NCI-H2171 treated with DMSO at 0.1 percent for 48 hours (cell line): ENCODE measurements at regions not wholly inside any gene's neighbourhood (a gene's known extent, or its start where the extent isn't known, plus 50 kb on each side); places are given as distances from the start of the nearest gene placed in this dataset.
A peak's percentile ranks its signal among the peaks of the same experiment; 100 is the strongest.
"Not testable (repeated sequence)": the region's sequence is repeated elsewhere in the genome, so short reads cannot be mapped to it uniquely, and the experiment has no call there.

ENCODE experiments used
- DNase-seq: peaks from one replicate; lab custom pipeline; 2025; lab: John Stamatoyannopoulos, UW

DNA sequence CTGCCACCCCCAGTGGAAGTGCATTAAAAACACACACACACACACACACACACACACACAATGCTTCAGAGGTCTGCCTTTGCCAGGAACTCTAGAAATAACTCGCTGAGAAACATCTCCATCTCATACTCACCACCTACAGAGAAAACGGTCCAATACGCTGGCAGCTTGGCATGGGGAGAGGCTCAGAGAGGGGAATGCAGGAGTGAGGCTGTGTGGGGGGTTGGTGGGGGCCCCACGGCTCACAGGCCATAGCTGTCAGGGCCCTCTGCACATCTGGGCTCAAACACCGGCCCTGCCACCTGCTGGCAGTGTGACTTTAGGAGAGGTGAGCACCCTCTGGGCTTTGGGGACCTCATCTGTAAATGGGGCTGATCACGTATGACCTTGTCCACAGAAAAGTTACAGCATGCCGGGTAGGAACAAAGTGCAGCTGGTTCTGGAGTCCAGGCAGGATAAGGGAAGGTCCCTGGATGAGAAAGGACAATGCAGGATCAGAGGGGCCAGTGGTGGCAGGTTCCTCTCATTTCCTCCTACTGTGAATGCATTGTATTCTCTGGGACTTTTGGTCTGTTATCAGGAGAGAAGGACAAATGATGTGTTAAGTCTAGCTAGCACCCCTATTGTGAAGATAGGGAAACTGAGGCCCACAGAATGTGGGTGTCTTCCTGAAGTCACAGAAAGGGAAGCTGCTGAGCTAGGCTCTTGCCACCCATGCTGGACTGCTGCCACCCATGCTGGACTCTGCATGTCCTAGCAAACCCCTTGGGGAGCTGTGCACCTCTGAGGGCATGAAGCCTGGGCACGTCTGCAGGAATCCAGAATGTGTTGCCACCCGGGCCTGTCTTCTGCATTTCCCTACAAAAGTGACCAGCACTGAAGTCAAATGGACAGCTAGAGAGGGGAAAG lies 404.6 kb downstream of the RPS24 start:
- DNase-seq: no peak

DNA sequence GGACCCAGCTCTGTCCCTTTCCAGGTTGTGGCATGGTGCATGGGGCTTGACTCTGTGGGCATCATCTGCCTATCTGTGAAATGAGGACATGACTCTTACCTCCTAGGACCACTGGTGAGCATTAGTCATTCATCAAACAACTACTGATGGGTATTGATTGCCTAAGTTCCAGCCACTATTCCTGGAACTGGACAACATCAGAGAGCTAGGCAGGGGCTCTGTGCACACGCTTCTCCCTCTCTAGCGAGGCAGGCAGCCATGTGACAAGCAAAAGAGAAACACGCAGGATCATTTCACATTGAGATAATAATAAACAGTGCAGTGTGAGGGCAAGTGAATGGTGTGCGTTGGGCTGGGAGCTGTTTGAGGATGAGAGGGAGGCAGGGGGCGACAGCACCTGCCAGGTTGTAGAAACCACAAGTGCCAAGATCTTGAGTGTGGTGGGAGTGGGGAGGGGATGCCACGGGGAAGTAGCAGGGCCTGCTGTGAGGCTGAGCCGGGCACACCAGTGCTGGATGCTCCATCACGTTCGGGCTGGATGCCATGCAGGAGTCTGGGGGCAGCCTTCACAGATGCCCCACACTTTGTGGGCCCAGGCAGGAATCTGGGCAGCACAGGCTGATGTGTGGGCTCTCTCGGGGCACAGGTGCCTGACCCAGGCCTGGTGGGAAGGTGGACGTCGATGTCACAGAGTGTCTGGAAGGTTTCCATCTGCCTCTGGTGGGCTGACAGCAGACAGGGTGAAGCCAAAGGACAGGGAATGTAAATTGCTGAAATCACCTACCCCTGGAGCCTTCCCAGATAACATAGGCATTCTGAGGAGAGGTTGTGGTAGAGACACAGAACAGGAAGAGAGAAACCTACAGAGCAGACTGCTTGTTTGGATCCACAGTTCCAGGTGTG lies 405.5 kb downstream of the RPS24 start:
- DNase-seq: no peak

DNA sequence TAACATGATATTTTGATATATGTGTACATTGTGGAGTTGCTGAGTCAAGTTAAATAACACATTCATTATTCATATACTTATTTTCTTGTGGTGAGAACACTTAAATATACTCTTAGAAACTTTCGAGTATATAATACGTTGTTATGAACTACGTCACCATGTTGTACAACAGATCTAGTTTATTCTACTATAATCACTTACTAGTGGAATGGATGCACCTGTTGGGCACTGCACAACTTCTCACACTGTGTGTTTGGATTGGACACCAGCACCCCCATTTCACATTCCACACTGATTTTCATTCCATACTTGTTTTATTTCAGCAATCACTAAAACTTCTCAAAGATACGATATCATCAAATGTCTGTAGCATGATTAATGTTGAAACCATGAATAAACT lies 407.3 kb downstream of the RPS24 start:
- DNase-seq: no peak

DNA sequence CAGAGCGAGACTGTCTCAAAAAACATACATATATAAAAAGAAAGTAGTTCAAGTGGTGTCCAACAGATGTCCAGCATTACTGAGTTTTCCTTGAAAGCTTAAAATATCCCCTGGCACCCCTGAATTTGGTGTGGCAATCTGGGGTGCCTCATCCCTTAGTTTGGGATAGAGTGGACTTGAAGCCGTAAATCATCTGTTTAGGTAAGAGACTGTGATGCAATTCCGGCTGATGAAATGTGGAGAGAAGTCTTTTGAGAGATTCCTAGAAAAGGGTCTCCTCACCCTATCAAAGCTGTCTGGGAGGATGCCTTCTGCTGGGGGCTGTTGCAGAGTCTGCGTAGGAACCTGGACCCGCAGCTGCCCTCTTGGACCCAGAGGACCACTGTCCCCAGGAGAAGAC lies 408.0 kb downstream of the RPS24 start:
- DNase-seq: no peak

DNA sequence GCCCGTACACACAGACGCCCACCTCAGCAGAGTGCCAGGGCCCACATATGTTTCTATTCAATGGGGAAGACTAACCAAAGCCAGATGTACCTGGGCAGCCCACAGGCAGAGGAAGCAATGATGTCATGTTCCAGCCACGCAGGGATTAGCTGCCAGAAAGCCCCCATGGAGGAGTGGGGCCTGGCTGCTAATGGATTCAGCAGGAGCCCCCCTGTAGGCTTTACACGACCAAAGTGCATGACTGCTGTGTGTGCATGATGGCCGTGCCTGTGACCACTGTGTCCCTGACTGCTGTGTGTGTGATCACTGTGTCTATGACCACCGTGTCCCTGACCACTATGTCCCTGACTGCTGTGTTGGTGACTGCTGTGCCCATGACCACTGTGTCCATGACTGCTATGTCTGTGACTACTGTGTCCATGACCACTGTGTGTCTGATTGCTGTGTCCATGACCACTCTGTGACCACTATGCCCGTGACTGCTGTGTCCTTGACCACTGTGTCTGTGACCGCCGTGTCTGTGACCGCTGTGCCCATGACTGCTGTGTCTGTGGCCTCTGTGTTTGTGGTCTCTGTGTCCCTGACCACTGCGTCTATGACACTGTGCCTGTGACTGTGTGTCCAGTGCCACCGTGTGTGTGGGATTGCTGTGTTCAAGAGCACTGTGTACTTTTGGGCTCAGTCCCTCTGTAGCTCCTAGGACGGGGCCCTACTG lies 409.3 kb downstream of the RPS24 start:
- no peak for DNase-seq

DNA sequence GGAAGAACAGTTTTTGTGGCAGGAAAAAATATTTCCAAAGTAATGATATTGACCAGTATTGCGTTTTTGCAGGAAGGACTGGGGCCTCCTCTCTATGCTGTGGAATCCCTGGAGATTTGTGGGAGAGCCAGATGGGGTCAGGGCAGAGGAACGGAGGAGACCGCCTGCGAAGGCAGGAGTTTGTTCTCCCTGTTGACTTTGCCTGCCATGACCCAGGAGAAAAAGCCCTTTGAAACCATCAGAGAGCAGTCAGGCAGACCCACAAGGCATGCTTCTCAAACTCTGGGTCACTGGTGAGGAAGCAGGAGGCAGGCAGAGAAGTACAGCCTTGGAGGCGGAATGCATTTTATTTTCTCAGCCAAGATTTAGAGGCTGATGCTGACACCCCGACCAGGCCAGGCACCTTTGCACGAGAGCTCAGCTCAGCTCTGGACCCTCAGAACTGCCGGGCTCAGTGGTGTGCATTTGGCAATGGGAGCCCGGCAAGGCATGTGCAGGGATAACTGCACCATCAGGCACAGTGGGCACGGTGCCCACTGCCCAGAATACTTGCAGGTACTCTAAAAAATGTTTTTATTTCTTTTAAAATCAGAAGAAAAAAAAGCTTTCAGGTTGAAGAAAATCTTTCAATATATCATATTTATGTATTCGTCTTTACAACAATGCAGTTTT lies 410.4 kb downstream of the RPS24 start:
- no peak for DNase-seq

DNA sequence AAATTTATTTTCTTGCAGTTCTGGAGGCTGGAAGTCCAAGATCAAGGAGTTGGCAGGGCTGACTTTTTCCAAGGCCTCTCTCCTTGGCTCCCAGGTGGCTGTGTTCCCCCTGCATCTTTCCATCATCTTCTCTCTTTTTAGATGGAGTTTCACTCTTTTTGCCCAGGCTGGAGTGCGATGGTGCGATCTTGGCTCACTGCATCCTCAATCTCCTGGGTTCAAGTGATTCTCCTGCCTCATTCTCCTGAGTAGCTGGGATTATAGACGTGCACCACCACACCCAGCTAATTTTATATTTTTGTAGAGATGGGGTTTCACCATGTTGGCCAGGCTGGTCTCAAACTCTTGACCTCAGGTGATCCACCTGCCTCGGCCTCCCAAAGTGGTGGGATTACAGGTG lies 411.1 kb downstream of the RPS24 start:
- DNase-seq: not testable (repeated sequence)

DNA sequence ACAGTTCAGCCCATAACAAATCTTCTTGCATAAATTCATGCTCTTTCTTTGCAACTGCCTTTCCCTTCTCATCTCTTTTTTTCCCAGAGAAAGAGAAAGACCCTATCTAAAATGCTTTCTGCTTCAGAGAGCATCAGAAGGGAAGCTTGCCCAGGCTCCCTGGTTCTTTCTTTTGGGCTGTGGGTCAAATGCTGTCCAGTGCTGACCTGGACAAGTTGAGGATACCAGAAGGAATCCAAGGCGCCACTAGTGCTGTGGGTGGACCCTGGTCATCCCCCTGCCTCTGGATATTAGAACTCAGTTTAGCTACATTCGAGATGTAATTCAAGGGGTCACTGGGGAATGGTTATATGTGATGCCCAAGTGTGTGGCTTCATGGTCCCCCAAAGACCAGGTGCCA lies 411.6 kb downstream of the RPS24 start:
- no peak for DNase-seq

DNA sequence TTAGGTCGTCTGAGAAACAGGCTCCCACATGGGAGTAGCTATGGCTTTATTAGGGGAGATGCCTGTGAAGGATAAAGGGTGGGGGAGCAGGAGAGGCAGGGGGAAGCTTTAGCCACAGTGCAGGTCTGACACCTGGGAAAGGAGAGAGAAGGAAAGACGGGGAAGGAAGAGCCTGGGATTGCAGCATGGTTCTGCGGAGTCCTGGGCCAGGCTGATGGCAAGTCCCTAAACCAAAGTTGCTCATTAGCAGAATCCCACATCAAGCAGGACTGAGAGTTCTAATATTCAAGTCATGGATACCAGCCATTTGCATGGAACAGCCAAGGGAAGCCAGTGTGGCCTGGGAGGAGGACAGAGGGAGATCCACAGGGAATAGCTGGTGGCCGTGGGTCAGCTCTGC lies 414.8 kb downstream of the RPS24 start:
- no peak for DNase-seq

DNA sequence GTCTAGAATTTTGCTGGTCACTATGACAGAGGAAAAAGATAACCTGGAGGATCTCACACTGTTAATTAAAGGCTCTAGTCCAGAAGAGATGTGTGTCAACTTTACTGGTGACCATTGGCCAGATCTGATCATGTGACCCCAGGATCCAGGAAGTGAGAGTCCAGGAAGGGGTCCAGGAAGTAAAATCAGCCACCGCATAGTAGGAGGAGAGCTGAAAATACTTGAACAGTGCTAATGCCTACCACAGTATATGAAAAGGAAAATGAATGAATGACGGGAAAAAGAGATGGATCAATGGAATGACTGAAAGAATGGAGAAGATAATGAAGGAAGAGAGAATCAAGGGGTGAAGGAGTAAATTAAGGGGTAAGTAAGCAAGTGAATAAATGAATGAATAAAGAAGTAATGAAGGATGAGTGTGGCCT lies 415.3 kb downstream of the RPS24 start:
- no peak for DNase-seq

DNA sequence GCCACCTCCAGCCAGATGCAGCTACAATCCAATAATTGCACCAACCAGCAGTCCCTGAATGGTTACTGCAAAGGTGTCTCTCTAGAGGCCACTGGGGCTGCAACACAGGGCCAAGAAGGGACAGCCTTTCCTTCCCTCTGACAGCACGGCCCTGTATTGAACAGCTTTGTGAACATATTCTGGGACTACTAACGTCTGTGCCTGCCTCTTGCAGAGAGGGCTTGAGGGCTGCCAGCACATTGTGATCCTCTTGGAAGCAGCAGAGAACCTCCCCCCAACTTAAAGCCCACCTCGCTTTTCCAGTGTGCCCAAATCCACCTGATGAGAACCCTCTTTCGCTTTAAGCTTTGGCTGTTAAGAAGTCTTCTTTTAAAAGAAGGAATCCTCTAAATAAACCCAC lies 415.9 kb downstream of the RPS24 start:
- DNase-seq: no peak

DNA sequence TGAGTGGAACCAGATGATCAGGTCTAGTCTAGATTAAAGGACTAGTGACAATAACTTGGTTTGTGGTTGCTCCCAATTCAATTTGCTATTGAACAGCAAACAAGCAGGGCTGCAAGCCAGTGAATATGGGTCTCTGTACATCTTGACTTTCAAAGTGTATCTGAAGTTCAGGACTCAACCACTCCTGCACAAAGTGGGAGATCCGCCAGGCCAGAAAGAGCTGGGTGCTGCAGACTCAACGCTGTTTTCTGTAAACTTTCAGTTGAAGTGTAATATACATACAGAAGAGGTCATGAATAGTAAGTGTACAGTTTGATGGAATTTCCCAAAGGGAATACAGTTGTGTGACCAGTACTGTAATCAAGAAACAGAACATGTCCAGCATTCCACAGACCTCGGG lies 416.6 kb downstream of the RPS24 start:
- DNase-seq: no peak

DNA sequence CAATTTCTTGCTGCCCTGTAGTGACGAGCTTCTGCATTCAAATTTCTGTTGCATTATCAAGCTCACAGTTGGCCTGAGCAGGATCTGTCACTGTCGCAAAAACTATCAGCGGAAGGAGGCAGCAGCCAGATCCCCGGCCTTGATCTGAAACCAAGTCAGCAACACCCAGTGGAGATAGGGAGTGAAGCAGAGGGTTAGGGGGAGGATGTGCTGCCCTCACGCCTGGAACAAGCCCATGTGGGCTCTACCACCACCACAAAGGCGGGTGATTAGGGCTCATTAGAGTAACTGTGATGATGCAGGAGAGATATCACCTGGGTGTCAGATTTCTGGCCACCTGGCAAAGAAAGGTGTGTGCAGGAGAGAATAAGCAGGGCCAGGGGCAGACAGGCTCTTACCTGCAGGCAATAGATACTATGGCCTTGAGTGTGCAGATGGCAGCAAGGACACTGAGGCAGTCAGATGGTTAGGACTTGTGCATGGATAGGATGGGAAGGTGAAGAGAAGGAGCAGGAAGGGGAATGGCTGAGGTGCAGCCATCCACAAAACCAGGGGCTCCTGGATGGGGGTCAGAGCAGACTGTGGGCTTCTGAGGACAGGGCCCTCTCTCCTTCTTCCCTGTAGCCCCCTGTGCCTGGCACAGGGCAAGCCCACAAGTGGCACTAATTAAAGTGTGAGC lies 417.3 kb downstream of the RPS24 start:
- DNase-seq: peak; percentile 91

DNA sequence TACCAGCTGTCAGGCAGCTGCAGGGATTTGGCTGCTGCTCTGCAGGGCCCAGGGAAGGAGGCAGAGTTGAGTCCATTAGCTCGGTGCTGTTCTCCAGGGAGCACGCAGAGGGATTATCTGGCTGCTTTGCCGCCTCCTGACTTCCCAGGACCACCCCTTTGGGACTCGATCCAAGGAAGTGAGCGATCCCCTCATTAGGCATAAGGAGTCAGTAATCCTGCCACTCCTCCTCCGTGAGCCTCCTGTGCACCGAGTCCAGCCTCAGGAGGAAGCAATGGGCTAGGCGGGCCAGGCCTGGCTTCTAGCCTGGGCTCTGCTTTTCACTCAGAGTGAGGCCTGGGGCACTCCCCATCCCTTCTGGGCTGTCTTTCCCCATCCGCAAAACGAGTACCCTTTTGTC lies 417.9 kb downstream of the RPS24 start:
- peak; percentile 92 for DNase-seq

DNA sequence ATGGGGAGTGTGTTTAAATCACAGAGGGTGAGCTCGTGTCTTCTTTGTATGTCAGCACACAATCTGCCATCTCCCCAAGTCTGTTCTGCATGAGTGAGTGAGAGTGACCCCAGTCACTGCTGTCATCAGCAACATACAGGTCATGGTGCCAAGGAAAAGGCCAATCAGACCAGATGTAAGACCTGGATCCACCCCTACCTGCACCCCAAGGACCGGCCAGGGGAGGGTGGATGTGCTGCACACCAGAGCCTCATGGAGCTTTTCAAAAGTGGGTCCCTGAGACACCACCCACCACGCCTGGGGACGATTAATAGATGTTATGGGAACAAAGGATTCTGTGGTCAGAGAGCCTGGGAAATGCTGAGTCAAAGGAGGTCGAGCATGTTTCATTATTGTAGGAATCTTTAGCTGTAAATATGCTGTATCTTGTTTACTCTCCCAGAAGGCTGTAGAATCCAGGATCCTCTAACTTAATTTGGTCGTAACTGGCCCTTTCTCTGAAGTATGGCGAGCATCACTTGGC lies 420.5 kb downstream of the RPS24 start:
- DNase-seq: no peak

DNA sequence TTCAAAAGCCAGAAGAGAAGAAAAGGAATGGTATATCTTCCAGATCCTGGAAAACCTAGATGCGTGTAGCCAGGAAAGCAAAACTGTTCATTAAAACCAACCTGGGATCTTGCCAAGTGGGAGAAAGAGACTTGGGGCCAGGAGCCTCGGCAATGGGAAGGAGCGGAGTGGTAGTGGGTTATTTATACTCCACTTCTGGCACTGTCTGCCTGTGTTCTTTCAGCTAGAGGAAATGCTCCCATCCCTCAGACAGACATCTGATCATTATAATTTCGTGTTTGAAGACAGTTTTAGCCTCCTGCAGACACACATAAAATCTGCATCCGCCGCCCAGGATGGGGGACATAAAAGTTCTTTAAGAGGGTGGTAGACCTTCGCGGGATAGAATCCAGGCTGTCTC lies 421.6 kb downstream of the RPS24 start:
- DNase-seq: no peak

DNA sequence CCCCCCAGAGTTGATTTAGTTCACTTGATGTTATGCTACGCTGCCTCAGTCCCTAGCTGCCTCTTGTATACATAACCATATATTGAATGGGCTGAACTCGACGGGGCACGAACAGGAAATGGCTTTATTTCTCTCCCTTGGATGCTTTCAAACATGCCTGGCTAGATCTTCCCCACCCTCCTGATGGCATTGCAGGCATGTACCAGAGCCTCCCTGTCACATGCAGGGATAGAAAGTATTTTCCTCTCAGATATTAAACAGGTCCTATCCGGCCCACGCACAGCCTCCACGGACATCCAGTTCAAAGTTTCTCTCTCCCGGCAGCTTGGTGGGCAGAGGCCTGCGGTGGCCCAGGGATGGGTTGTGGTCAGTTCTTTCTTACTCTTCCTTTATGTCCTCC lies 422.1 kb downstream of the RPS24 start:
- DNase-seq: no peak

DNA sequence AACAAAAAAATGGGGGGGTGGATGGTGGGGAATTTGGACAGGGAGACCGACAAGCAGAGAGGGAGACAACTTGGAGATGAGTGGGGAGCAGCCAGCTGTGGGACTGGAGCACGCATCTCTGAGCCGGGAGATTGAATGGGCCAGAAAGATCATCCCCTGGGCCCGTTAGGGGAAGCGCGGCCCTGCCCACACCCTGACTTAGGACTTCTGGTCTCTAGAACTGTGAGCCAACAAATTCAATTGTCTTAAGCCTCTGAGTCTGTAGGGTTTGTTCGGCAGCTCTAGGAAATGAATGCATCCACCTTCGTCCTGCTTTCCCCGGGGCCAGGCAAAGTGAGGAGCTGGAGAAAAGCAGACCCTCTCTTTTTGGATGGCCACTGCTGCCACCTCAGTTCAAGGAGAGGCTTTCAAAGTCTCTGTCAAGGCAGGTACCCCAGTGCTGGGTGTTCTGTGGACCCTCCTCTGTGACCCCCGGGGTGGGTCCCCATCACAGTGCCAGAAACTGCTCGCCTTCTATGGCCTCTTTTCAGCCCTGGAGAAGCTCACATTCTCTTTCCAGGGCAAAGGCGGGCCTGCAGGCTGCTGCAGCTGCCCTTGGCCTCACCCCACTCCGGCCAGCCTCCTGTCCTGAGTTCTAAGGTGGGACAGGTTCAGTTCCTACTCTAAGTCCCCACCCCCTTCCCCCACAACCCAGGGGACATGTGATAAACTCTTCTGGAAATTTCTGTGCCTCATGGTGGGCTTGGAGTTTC lies 423.2 kb downstream of the RPS24 start:
- DNase-seq: no peak

DNA sequence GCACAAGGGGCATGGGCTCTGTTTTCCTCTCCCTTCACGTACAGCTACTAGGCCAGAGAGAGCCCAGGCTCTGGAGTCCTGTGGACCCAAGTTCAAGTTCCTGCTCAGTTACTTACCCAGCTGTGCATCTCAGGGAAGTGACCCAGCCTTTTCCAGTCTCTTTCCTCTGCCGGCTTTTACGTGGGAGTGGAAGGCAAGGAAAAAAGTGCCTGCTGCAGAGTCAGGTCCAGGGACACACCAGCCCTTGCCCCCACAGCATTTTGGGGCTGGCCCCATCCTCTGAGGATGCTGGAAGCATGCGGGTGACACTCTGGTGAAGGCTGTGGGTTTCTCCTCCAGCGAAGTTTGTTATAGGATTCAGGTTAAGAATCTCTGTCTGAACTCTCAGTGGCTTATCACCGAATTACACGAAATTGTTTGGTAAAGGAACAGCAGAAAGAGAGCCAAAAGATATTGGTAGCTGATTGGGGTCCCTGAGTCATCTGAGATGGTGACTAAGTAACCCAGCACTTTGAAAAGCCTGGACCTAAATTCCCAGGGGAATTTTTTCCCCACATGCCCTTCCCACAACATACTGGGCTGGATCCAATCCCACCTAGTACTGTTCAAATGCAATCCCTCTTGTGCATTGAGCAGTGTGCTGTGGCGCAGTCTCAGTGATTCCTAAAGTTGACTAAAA lies 424.3 kb downstream of the RPS24 start:
- no peak for DNase-seq
